AG09319 (cell line): ENCODE measurements at regions not wholly inside any gene's neighbourhood (a gene's known extent, or its start where the extent isn't known, plus 50 kb on each side); places are given as distances from the start of the nearest gene placed in this dataset.

ENCODE experiments used
- DNase-seq: peaks from one replicate; pipeline ENCODE4 v3.0.0-alpha.2; 2010; ENCODE audit warnings: low read depth; ENCODE audit errors: extremely low read depth
- CTCF ChIP-seq: IDR thresholded peaks from 2 replicates; pipeline ENCODE4 v1.5.1; 2011; ENCODE audit warnings: low read depth, mild to moderate bottlenecking, inconsistent platforms, low read length, moderate library complexity

GRCh38 chr2:12890066-12890465 is 173.3 kb downstream of the TRIB2 start:
- TF ChIP-seq CTCF = no peak

GRCh38 chr2:12890481-12890991 is 173.8 kb downstream of the TRIB2 start:
- peak; percentile 14 for DNase-seq
- no peak for TF ChIP-seq CTCF

More at GRCh38 chr2:12890066-12890465, 173.3 kb downstream of the TRIB2 start:
- no peak for DNase-seq

- TF ChIP-seq CTCF = no peak
- no peak for DNase-seq
Observed at GRCh38 chr2:12895017-12895416, 178.3 kb downstream of the TRIB2 start.

- no peak for DNase-seq
- TF ChIP-seq CTCF = no peak
Observed at GRCh38 chr2:12896318-12896982, 179.7 kb downstream of the TRIB2 start.

- no peak for DNase-seq
- TF ChIP-seq CTCF = no peak
Observed at GRCh38 chr2:12897181-12897580, 180.4 kb downstream of the TRIB2 start.

GRCh38 chr2:12903272-12903671 is 186.5 kb downstream of the TRIB2 start:
- no peak for DNase-seq
- TF ChIP-seq CTCF = no peak

- no peak for DNase-seq
- no peak for TF ChIP-seq CTCF
Observed at GRCh38 chr2:12910431-12910830, 193.7 kb downstream of the TRIB2 start.
